DOHH2 (cell line): ENCODE measurements at regions not wholly inside any gene's neighbourhood (a gene's known extent, or its start where the extent isn't known, plus 50 kb on each side); places are given as distances from the start of the nearest gene placed in this dataset.

Source experiments
- H3F3A ChIP-seq: fragments of 200-600 bp; sonication (generic), shearing (Covaris generic); 2 replicates; pipeline ENCODE4 v1.6.0; 2016; ENCODE audit warnings: antibody characterized with exemption, mild to moderate bottlenecking; ENCODE audit not compliant: control insufficient read depth, insufficient read depth
- H3K27ac ChIP-seq: fragments of 200-600 bp; sonication (generic); 2 replicates; pipeline ENCODE4 v1.5.1; 2014; ENCODE audit warnings: low read depth, mild to moderate bottlenecking, low read length, moderate library complexity
- H3K27me3 ChIP-seq: fragments of 200-600 bp; sonication (generic); 2 replicates; pipeline ENCODE4 v1.6.1; 2014; ENCODE audit warnings: mild to moderate bottlenecking, low read length, mixed read lengths; ENCODE audit not compliant: control insufficient read depth
- H3K36me3 ChIP-seq: fragments of 200-600 bp; sonication (generic); 2 replicates; pipeline ENCODE4 v1.6.1; 2014; ENCODE audit warnings: mild to moderate bottlenecking, low read length, moderate library complexity, mixed read lengths; ENCODE audit not compliant: control insufficient read depth
- H3K4me1 ChIP-seq: fragments of 200-600 bp; sonication (generic); 2 replicates; pipeline ENCODE4 v1.6.1; 2014; ENCODE audit warnings: mild to moderate bottlenecking, low read length, mixed read lengths; ENCODE audit not compliant: control insufficient read depth
- H3K4me2 ChIP-seq: fragments of 200-600 bp; sonication (generic); 2 replicates; pipeline ENCODE4 v1.6.0; 2014; ENCODE audit warnings: mild to moderate bottlenecking, low read length, moderate library complexity
- H3K4me3 ChIP-seq: fragments of 200-600 bp; sonication (generic); 2 replicates; pipeline ENCODE4 v1.5.1; 2014; ENCODE audit warnings: mild to moderate bottlenecking, low read length, mixed read lengths
- H3K79me2 ChIP-seq: fragments of 200-600 bp; sonication (generic); 2 replicates; pipeline ENCODE4 v1.6.1; 2014; ENCODE audit warnings: mild to moderate bottlenecking, low read length, mixed read lengths; ENCODE audit not compliant: control insufficient read depth
- H3K9me2 ChIP-seq: fragments of 200-600 bp; sonication (generic); replicated peaks from 2 replicates; pipeline ENCODE4 v1.6.1; 2014; ENCODE audit warnings: mild to moderate bottlenecking, low read length, mixed read lengths; ENCODE audit not compliant: control insufficient read depth
- H3K9me3 ChIP-seq: fragments of 200-600 bp; sonication (generic); 2 replicates; pipeline ENCODE4 v1.6.1; 2014; ENCODE audit warnings: antibody characterized with exemption, low read length, mixed read lengths; ENCODE audit not compliant: control insufficient read depth, insufficient read depth
- H4K20me1 ChIP-seq: fragments of 200-600 bp; sonication (generic); 2 replicates; pipeline ENCODE4 v1.6.0; 2014; ENCODE audit warnings: low read depth, mild to moderate bottlenecking, antibody characterized with exemption, low read length, moderate library complexity; ENCODE audit not compliant: control insufficient read depth, insufficient read depth
- CTCF ChIP-seq: fragments of 200-600 bp; sonication (generic); IDR thresholded peaks from one replicate; pipeline ENCODE4 v1.5.1; 2014; ENCODE audit warnings: antibody characterized with exemption, mild to moderate bottlenecking, low read depth, low read length; ENCODE audit not compliant: poor library complexity, severe bottlenecking
- EZH2phosphoT487 ChIP-seq: fragments of 200-600 bp; sonication (generic); IDR thresholded peaks from 2 replicates; pipeline ENCODE4 v1.6.1; 2017; ENCODE audit warnings: borderline replicate concordance, mild to moderate bottlenecking, antibody characterized with exemption, low read length, moderate library complexity, mixed read lengths

DNA sequence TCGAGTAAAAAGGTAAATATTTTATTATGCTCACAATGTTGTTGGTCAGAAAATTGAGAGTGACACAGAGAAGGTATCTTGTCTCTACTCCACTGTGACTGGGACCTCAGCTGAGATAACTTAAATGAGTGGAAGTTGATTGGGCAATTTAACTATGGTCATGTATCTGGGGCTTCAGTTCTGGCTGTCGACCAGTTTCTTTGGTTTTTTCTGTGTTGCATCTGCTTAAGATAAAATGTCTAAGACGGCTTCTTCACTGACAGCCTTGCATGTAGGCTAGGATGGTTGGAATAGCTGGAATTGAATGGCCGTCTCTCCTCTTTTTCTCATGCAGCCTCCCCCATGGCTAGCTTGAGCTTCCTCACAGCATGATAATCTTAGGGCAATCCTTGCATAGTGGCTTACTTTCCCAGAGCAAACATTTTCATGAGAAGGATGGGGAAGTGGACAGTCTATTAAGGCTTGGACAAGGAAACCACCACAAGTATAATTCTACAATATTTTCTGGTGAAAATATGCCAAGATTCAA is 433.7 kb downstream of the KIF2B start:
- H3K27ac ChIP-seq: no peak overlapping the region
- no peaks in the 10 kb centered on the region for H3K36me3 ChIP-seq
- TF ChIP-seq CTCF: no peak
- no peak for TF ChIP-seq EZH2phosphoT487
- H3K4me3 ChIP-seq: no peak overlapping the region
- H4K20me1 ChIP-seq: no peaks in the 10 kb centered on the region
- no peak overlapping the region for H3K4me2 ChIP-seq
- no peaks in the 10 kb centered on the region for H3F3A ChIP-seq
- no peaks in the 10 kb centered on the region for H3K9me3 ChIP-seq
- H3K79me2 ChIP-seq: no peaks in the 10 kb centered on the region
- no peaks in the 10 kb centered on the region for H3K9me2 ChIP-seq
- no peaks in the 10 kb centered on the region for H3K27me3 ChIP-seq
- H3K4me1 ChIP-seq: no peaks in the 10 kb centered on the region

DNA sequence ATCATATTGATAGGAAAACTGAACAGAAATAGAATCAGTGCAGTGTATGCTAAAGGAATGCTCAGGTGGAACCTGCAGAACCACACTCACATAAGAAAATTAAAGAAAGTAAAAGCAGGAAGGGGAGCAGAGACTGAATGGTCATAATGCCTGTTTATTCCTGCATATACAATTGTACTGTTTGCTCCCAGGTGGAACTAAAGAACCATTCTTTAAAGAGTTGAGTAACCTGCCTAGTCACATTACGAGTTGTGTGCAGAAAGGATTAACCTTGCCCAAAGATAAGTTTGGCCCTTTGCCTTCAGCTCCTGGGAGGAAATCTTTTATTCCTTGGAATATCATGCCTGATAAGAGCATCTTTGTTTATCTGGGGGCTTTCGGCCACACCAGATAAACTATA is 434.7 kb downstream of the KIF2B start:
- TF ChIP-seq EZH2phosphoT487 (no peak), CTCF (no peak)
- Histone ChIP-seq H3K9me3 (no peaks in the 10 kb centered on the region), H4K20me1 (no peaks in the 10 kb centered on the region), H3K4me3 (no peak overlapping the region), H3F3A (no peaks in the 10 kb centered on the region), H3K27me3 (no peaks in the 10 kb centered on the region), H3K4me1 (no peaks in the 10 kb centered on the region), H3K4me2 (no peak overlapping the region), H3K79me2 (no peaks in the 10 kb centered on the region), H3K27ac (no peak overlapping the region), H3K9me2 (no peaks in the 10 kb centered on the region), H3K36me3 (no peaks in the 10 kb centered on the region)

DNA sequence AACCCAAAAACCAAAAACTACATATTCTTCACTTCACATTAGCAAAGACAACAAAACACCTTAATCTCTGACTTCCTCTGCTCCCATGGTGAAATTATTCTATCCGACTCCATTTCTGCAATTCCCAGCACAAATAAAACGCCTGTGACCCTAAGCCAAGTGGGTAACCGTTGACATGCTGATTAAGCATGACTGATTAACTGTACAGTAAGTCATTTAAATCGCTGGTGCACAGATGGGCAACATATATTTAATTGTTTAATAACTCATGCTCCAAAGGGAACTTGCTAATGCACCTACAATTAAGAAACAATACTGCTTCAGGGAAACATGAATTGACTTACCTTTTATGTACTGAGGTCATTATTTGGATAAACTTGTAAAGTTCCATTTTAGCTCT is 436.7 kb downstream of the KIF2B start:
- H3K27ac ChIP-seq: no peak overlapping the region
- no peaks in the 10 kb centered on the region for H3K4me1 ChIP-seq
- no peaks in the 10 kb centered on the region for H3K27me3 ChIP-seq
- no peak overlapping the region for H3K4me3 ChIP-seq
- H3K4me2 ChIP-seq: no peak overlapping the region
- no peaks in the 10 kb centered on the region for H3K9me2 ChIP-seq
- no peaks in the 10 kb centered on the region for H3K36me3 ChIP-seq
- H3K9me3 ChIP-seq: no peaks in the 10 kb centered on the region; the same call in 1 of the 2 replicates
- TF ChIP-seq CTCF: no peak
- no peaks in the 10 kb centered on the region for H3F3A ChIP-seq
- no peaks in the 10 kb centered on the region for H4K20me1 ChIP-seq
- no peaks in the 10 kb centered on the region for H3K79me2 ChIP-seq
